HuH-7.5 (cell line): ENCODE measurements at regions not wholly inside any gene's neighbourhood (a gene's known extent, or its start where the extent isn't known, plus 50 kb on each side); places are given as distances from the start of the nearest gene placed in this dataset.
"Not testable (repeated sequence)": the region's sequence is repeated elsewhere in the genome, so short reads cannot be mapped to it uniquely, and the experiment has no call there.

Source experiments
- DNase-seq: peaks from one replicate; pipeline ENCODE4 v3.0.0; 2011; ENCODE audit warnings: low spot score

- not testable (repeated sequence) for DNase-seq
These were observed 139.2 kb upstream of the ERV3-1 start for GRCh38 chr7:65145710-65146109.

- DNase-seq, result not testable (repeated sequence)
These were observed 138.5 kb upstream of the ERV3-1 start for GRCh38 chr7:65145008-65145407.

- DNase-seq, result not testable (repeated sequence)
These were observed 138.1 kb upstream of the ERV3-1 start for GRCh38 chr7:65144557-65144956.

- not testable (repeated sequence) for DNase-seq
These were observed 137.6 kb upstream of the ERV3-1 start for GRCh38 chr7:65144119-65144518.

GRCh38 chr7:65141894-65142293 lies 135.4 kb upstream of the ERV3-1 start:
- not testable (repeated sequence) for DNase-seq

- DNase-seq, result not testable (repeated sequence)
These were observed 134.9 kb upstream of the ERV3-1 start for GRCh38 chr7:65141405-65141778.

- not testable (repeated sequence) for DNase-seq
These were observed 134.3 kb upstream of the ERV3-1 start for GRCh38 chr7:65140543-65141404.

- not testable (repeated sequence) for DNase-seq
These were observed 130.4 kb upstream of the ERV3-1 start for GRCh38 chr7:65136850-65137249.

GRCh38 chr7:65133087-65133486 lies 126.6 kb upstream of the ERV3-1 start:
- not testable (repeated sequence) for DNase-seq

- DNase-seq, result not testable (repeated sequence)
These were observed 125.8 kb upstream of the ERV3-1 start for GRCh38 chr7:65132256-65132655.

GRCh38 chr7:65127364-65127763 lies 120.9 kb upstream of the ERV3-1 start:
- DNase-seq, result not testable (repeated sequence)

- not testable (repeated sequence) for DNase-seq
These were observed 118.1 kb upstream of the ERV3-1 start for GRCh38 chr7:65124600-65124999.

GRCh38 chr7:65105650-65106203 lies 99.2 kb upstream of the ERV3-1 start:
- not testable (repeated sequence) for DNase-seq

- DNase-seq, result not testable (repeated sequence)
These were observed 94.0 kb upstream of the ERV3-1 start for GRCh38 chr7:65100499-65100898.

GRCh38 chr7:65081669-65082055 lies 75.2 kb upstream of the ERV3-1 start:
- not testable (repeated sequence) for DNase-seq

- DNase-seq, result peak; percentile 73
These were observed 74.5 kb upstream of the ERV3-1 start for GRCh38 chr7:65080799-65081668.

- not testable (repeated sequence) for DNase-seq
These were observed 68.5 kb upstream of the ERV3-1 start for GRCh38 chr7:65074959-65075358.

GRCh38 chr7:65073160-65073559 lies 66.7 kb upstream of the ERV3-1 start:
- not testable (repeated sequence) for DNase-seq

GRCh38 chr7:65071854-65072431 lies 65.5 kb upstream of the ERV3-1 start:
- DNase-seq, result not testable (repeated sequence)

GRCh38 chr7:65069476-65069875 lies 63.0 kb upstream of the ERV3-1 start:
- DNase-seq, result not testable (repeated sequence)

- not testable (repeated sequence) for DNase-seq
These were observed 56.1 kb upstream of the ERV3-1 start for GRCh38 chr7:65062566-65062965.

GRCh38 chr7:65059247-65059646 lies 52.8 kb upstream of the ERV3-1 start:
- not testable (repeated sequence) for DNase-seq
